Gastroesophageal sphincter (tissue), 2 donors: ENCODE measurements at regions not wholly inside any gene's neighbourhood (a gene's known extent, or its start where the extent isn't known, plus 50 kb on each side); places are given as distances from the start of the nearest gene placed in this dataset.

Experiments used
- POLR2A ChIP-seq, 2 donors: fragments of 450-650 bp; IDR thresholded peaks; one replicate each; pipeline ENCODE4 v1.6.1; 2017; ENCODE audit warnings: antibody characterized with exemption in 2 of 2, mild to moderate bottlenecking in 2 of 2, moderate library complexity in 1 of 2
- POLR2AphosphoS5 ChIP-seq: sonication (generic); formaldehyde crosslinking; IDR thresholded peaks from one replicate; pipeline ENCODE4 v1.6.1; 2017; ENCODE audit warnings: antibody characterized with exemption

DNA sequence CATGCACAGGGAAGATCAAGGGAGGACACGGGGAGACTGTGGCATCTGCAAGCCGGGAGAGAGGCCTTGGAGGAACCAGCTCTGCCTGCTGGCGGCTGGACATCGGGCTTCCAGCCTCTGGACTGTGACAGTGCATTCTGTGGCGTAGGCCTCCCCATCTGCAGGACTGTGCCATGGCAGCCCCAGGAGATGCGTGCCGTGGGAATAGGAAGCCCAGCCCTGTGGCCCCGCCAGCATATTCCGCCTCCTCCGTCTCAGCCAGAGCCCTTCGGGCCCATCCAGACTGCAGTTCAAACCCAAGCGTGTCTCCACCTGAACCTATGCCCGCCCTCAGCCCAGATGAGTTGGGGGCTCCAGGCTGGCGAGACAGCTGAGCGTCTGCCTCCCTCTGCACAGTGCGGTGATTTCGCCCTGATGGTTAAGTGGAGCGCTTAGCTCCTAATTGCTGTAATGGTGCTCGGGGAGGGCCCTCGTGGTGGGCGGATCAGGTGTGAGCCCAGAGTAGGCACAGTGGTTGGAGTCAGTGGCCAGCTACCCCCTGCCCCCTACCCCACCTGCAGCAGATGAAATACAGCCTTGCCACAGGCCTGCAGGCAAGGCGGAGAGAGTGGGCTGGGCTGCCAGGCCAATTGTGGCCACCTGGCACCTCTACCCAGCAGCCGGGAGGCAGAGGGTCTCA lies 133.9 kb downstream of the HMX1 start:
- TF ChIP-seq POLR2AphosphoS5 (no peak), POLR2A (IDR thresholded peaks at IDR 0.05) (no peak)
